Suprapubic skin (tissue), 3 donors: ENCODE measurements at regions not wholly inside any gene's neighbourhood (a gene's known extent, or its start where the extent isn't known, plus 50 kb on each side); places are given as distances from the start of the nearest gene placed in this dataset.

Experiments
- CTCF ChIP-seq, 2 donors: fragments of 200-600 bp in 1 of 2; fragments of 450-650 bp in 1 of 2; sonication (generic) in 1 of 2; IDR thresholded peaks; one replicate each; pipeline ENCODE4 v1.5.1; 2016 to 2019; ENCODE audit warnings: antibody characterized with exemption in 2 of 2, mild to moderate bottlenecking in 1 of 2, moderate library complexity in 1 of 2
- EP300 ChIP-seq: sonication (generic); formaldehyde crosslinking; IDR thresholded peaks from one replicate; pipeline ENCODE4 v1.6.1; 2017; ENCODE audit warnings: antibody characterized with exemption

GRCh38 chr11:32176223-32176934 is 85.5 kb downstream of the RCN1 start:
- TF ChIP-seq CTCF (IDR thresholded peaks at IDR 0.05), result peak; percentile 71 to 78
- no peak for TF ChIP-seq EP300
